Ishikawa (cell line): ENCODE measurements at regions not wholly inside any gene's neighbourhood (a gene's known extent, or its start where the extent isn't known, plus 50 kb on each side); places are given as distances from the start of the nearest gene placed in this dataset.

Source experiments
- CEBPB ChIP-seq: IDR thresholded peaks from 2 replicates; pipeline ENCODE4 v1.6.1; 2012
- EP300 ChIP-seq: IDR thresholded peaks from 2 replicates; pipeline ENCODE4 v1.6.1; 2012; ENCODE audit warnings: borderline replicate concordance
- FOXM1 ChIP-seq: IDR thresholded peaks from 2 replicates; pipeline ENCODE4 v1.6.1; 2012; ENCODE audit warnings: low read depth, borderline replicate concordance
- RAD21 ChIP-seq: IDR thresholded peaks from 2 replicates; pipeline ENCODE4 v1.6.1; 2012; ENCODE audit warnings: low read depth
- TAF1 ChIP-seq: IDR thresholded peaks from 2 replicates; pipeline ENCODE4 v1.6.1; 2012; ENCODE audit warnings: low read depth, mild to moderate bottlenecking
- TCF12 ChIP-seq: IDR thresholded peaks from 2 replicates; pipeline ENCODE4 v1.6.1; 2012; ENCODE audit warnings: low read depth
- TEAD4 ChIP-seq: IDR thresholded peaks from 2 replicates; pipeline ENCODE4 v1.6.1; 2012
- YY1 ChIP-seq: IDR thresholded peaks from 2 replicates; pipeline ENCODE4 v1.6.1; 2012; ENCODE audit warnings: low read depth
- ZBTB7A ChIP-seq: IDR thresholded peaks from 2 replicates; pipeline ENCODE4 v1.6.1; 2012; ENCODE audit warnings: low read depth
- TF ChIP-seq, protein P1 (sequence below): IDR thresholded peaks from 2 replicates; pipeline ENCODE4 v1.6.1; 2012; ENCODE audit warnings: low read depth, mild to moderate bottlenecking
- TF ChIP-seq, protein P2 (sequence below): IDR thresholded peaks from 2 replicates; pipeline ENCODE4 v1.6.1; 2012
- TF ChIP-seq, protein P3 (sequence below): IDR thresholded peaks from 2 replicates; pipeline ENCODE4 v1.6.1; 2012

DNA sequence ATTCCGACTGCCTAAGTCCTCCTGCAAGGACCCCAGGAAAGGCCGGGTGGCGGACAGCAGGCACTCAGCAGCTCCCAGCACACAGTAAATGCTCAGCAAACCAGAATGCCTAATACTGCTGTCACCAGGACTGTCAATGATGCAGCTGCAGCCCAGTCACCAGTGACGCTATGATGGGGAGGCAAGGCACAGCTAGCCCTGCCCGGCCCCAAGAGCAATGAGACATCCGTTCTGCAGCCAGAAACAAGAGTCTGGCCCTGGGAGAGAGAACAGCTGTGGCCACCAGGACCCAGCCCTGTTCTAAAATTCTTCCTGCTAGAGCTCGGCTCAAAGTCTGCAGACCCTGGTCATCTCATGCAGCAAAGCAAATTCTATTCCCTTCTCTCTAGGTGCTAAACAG is 69.8 kb downstream of the NCOR2 start:
- TF ChIP-seq CEBPB (no peak), TEAD4 (no peak), TCF12 (no peak), YY1 (no peak), FOXM1 (no peak), EP300 (no peak), RAD21 (no peak), ZBTB7A (no peak), TAF1 (no peak)
- TF ChIP-seq, protein P1, sequence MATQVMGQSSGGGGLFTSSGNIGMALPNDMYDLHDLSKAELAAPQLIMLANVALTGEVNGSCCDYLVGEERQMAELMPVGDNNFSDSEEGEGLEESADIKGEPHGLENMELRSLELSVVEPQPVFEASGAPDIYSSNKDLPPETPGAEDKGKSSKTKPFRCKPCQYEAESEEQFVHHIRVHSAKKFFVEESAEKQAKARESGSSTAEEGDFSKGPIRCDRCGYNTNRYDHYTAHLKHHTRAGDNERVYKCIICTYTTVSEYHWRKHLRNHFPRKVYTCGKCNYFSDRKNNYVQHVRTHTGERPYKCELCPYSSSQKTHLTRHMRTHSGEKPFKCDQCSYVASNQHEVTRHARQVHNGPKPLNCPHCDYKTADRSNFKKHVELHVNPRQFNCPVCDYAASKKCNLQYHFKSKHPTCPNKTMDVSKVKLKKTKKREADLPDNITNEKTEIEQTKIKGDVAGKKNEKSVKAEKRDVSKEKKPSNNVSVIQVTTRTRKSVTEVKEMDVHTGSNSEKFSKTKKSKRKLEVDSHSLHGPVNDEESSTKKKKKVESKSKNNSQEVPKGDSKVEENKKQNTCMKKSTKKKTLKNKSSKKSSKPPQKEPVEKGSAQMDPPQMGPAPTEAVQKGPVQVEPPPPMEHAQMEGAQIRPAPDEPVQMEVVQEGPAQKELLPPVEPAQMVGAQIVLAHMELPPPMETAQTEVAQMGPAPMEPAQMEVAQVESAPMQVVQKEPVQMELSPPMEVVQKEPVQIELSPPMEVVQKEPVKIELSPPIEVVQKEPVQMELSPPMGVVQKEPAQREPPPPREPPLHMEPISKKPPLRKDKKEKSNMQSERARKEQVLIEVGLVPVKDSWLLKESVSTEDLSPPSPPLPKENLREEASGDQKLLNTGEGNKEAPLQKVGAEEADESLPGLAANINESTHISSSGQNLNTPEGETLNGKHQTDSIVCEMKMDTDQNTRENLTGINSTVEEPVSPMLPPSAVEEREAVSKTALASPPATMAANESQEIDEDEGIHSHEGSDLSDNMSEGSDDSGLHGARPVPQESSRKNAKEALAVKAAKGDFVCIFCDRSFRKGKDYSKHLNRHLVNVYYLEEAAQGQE = no peak
- TF ChIP-seq, protein P2, sequence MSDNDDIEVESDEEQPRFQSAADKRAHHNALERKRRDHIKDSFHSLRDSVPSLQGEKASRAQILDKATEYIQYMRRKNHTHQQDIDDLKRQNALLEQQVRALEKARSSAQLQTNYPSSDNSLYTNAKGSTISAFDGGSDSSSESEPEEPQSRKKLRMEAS = no peak
- TF ChIP-seq, protein P3, sequence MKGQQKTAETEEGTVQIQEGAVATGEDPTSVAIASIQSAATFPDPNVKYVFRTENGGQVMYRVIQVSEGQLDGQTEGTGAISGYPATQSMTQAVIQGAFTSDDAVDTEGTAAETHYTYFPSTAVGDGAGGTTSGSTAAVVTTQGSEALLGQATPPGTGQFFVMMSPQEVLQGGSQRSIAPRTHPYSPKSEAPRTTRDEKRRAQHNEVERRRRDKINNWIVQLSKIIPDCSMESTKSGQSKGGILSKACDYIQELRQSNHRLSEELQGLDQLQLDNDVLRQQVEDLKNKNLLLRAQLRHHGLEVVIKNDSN = no peak
